GM06990 (cell line): ENCODE measurements at regions not wholly inside any gene's neighbourhood (a gene's known extent, or its start where the extent isn't known, plus 50 kb on each side); places are given as distances from the start of the nearest gene placed in this dataset.

Experiments used
- DNase-seq: peaks from one replicate; pipeline ENCODE4 v3.0.0-alpha.2; 2011; ENCODE audit not compliant: insufficient read length; ENCODE audit errors: extremely low read depth
- H3K27me3 ChIP-seq: replicated peaks from 2 replicates; pipeline ENCODE4 v1.6.0; 2011; ENCODE audit warnings: low read length; ENCODE audit not compliant: control insufficient read depth, insufficient read depth
- H3K36me3 ChIP-seq: 2 replicates; pipeline ENCODE4 v1.5.1; 2011; ENCODE audit warnings: low read length; ENCODE audit not compliant: control insufficient read depth, insufficient read depth
- H3K4me3 ChIP-seq: replicated peaks from 2 replicates; pipeline ENCODE4 v1.5.1; 2011; ENCODE audit warnings: low read depth, mild to moderate bottlenecking, control low read depth, low read length
- CTCF ChIP-seq: IDR thresholded peaks from 2 replicates; pipeline ENCODE4 v1.5.1; 2011; ENCODE audit warnings: low read length, control low read depth, mild to moderate bottlenecking, inconsistent platforms; ENCODE audit not compliant: insufficient read depth, poor library complexity, severe bottlenecking

- no peak for TF ChIP-seq CTCF
- no peaks in the 10 kb centered on the region for H3K36me3 ChIP-seq
- no peak overlapping the region for H3K4me3 ChIP-seq
- H3K27me3 ChIP-seq: no peaks in the 10 kb centered on the region
- DNase-seq: no peak
Measured at GRCh38 chr7:136179851-136180721, 202.9 kb upstream of the MTPN start.

- no peak for TF ChIP-seq CTCF
Measured at GRCh38 chr7:136179154-136179553, 202.0 kb upstream of the MTPN start.

GRCh38 chr7:136174477-136175125 is 197.4 kb upstream of the MTPN start:
- no peaks in the 10 kb centered on the region for H3K27me3 ChIP-seq
- no peak for DNase-seq
- H3K36me3 ChIP-seq: no peaks in the 10 kb centered on the region
- no peak overlapping the region for H3K4me3 ChIP-seq
- TF ChIP-seq CTCF: no peak

More at GRCh38 chr7:136179154-136179553, 202.0 kb upstream of the MTPN start:
- H3K4me3 ChIP-seq: no peak overlapping the region
- no peak for DNase-seq
- H3K27me3 ChIP-seq: no peaks in the 10 kb centered on the region
- no peaks in the 10 kb centered on the region for H3K36me3 ChIP-seq

DNA sequence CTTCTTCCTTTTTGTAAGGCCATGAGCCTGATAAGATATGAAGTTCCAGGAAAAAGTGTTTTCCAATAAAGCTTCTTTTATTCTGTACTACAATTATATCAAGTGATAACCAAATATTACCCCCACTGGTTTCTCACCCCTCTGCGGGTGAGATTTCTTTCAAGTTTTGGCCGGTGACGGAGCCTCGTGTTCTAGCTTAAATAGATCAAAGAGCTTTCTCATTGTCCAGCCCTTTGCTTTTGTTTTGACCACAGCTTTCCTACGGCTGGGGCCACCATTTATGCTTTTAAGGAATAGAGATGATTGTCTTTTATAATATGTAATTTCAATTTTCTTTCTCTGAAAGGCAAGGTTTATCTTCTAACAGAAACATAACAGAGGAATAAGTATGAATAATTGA is 196.7 kb upstream of the MTPN start:
- no peaks in the 10 kb centered on the region for H3K36me3 ChIP-seq
- TF ChIP-seq CTCF: no peak
- no peak overlapping the region for H3K4me3 ChIP-seq
- no peak for DNase-seq
- no peaks in the 10 kb centered on the region for H3K27me3 ChIP-seq

DNA sequence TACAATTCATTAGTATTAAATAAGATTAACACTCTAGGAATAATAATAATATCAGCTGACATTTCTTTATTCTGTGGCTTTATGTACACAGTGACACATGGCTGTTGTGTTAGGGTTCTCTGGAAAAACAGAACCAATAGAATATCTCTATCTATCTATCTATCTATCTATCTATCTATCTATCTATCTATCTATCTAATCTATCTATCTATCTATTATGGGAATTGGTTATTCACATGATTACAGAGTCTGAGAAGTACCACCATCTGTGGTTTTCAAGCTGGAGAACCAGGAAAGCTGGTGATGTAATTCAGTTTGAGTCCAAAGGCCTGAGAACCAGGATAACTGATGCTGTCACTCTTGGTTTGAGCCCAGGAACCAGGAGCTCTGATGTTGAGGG is 194.1 kb upstream of the MTPN start:
- no peak for DNase-seq
- no peaks in the 10 kb centered on the region for H3K27me3 ChIP-seq
- no peak overlapping the region for H3K4me3 ChIP-seq
- no peaks in the 10 kb centered on the region for H3K36me3 ChIP-seq
- no peak for TF ChIP-seq CTCF

GRCh38 chr7:136168821-136169220 is 191.7 kb upstream of the MTPN start:
- no peaks in the 10 kb centered on the region for H3K27me3 ChIP-seq
- H3K36me3 ChIP-seq: no peaks in the 10 kb centered on the region

More at GRCh38 chr7:136168821-136169220, 191.7 kb upstream of the MTPN start:
- H3K4me3 ChIP-seq: no peak overlapping the region
- TF ChIP-seq CTCF: no peak
- DNase-seq: no peak
